Ascending aorta (tissue), 2 donors: ENCODE measurements at regions not wholly inside any gene's neighbourhood (a gene's known extent, or its start where the extent isn't known, plus 50 kb on each side); places are given as distances from the start of the nearest gene placed in this dataset.

Experiments used
- DNase-seq, 2 donors: peaks; one replicate each; pipeline ENCODE4 v3.0.0-alpha.2; 2019; ENCODE audit warnings: low spot score in 2 of 2
- H3K27ac ChIP-seq, 2 donors: fragments of 200-600 bp; sonication (generic); one replicate each; pipeline ENCODE4 v1.5.1; 2016 to 2017; ENCODE audit warnings: mild to moderate bottlenecking in 1 of 2
- H3K27me3 ChIP-seq: fragments of 200-600 bp; sonication (generic); one replicate; pipeline ENCODE4 v1.5.1; 2017
- H3K36me3 ChIP-seq, 2 donors: fragments of 200-600 bp; sonication (generic); one replicate each; pipeline ENCODE4 v1.5.1; 2016
- H3K4me1 ChIP-seq, 2 donors: fragments of 200-600 bp; sonication (generic); one replicate each; pipeline ENCODE4 v1.5.1; 2016 to 2017; ENCODE audit warnings: mild to moderate bottlenecking in 1 of 2
- H3K4me3 ChIP-seq, 2 donors: fragments of 200-600 bp; sonication (generic); one replicate each; pipeline ENCODE4 v1.5.1; 2016 to 2017; ENCODE audit warnings: mild to moderate bottlenecking in 1 of 2
- H3K9me3 ChIP-seq, 2 donors: fragments of 200-600 bp; sonication (generic); one replicate each; pipeline ENCODE4 v1.5.1; 2016
- CTCF ChIP-seq, 3 experiments: fragments of 200-600 bp in 2 of 3; fragments of 450-650 bp in 1 of 3; sonication (generic) in 2 of 3; IDR thresholded peaks; one replicate each; pipeline ENCODE4 v1.5.1; 2016 to 2019; ENCODE audit warnings: antibody characterized with exemption in 3 of 3, mild to moderate bottlenecking in 1 of 3, moderate library complexity in 1 of 3
- intact Hi-C: fragments of 100-400 bp; cut with DNase I; formaldehyde crosslinking; loops from one replicate; pipeline ENCODE4 v1.15.1; 2023

GRCh38 chr5:116674881-116675625 lies 100.4 kb upstream of the SEMA6A start:
- intact Hi-C loops: no loop called here
- H3K4me1 ChIP-seq: no peaks in the 10 kb centered on the region
- H3K27me3 ChIP-seq: no peaks in the 10 kb centered on the region
- TF ChIP-seq CTCF (IDR thresholded peaks at IDR 0.05): no peak
- no peaks in the 10 kb centered on the region for H3K36me3 ChIP-seq
- DNase-seq: no peak
- H3K9me3 ChIP-seq: no peaks in the 10 kb centered on the region
- no peak overlapping the region for H3K4me3 ChIP-seq
- H3K27ac ChIP-seq: no peak overlapping the region

- no peak for TF ChIP-seq CTCF (IDR thresholded peaks at IDR 0.05)
These were observed 98.8 kb upstream of the SEMA6A start for GRCh38 chr5:116673453-116673852.

GRCh38 chr5:116672203-116672602 lies 97.6 kb upstream of the SEMA6A start:
- Histone ChIP-seq H3K27me3 (no peaks in the 10 kb centered on the region), H3K36me3 (no peaks in the 10 kb centered on the region), H3K4me3 (no peak overlapping the region), H3K4me1 (no peaks in the 10 kb centered on the region), H3K9me3 (no peaks in the 10 kb centered on the region), H3K27ac (no peak overlapping the region)
- DNase-seq: no peak
- intact Hi-C loops: no loop called here
- TF ChIP-seq CTCF (IDR thresholded peaks at IDR 0.05): no peak

More at GRCh38 chr5:116673453-116673852, 98.8 kb upstream of the SEMA6A start:
- no peak overlapping the region for H3K27ac ChIP-seq
- no peak overlapping the region for H3K4me3 ChIP-seq
- H3K4me1 ChIP-seq: no peaks in the 10 kb centered on the region
- H3K27me3 ChIP-seq: no peaks in the 10 kb centered on the region
- DNase-seq: no peak
- intact Hi-C loops: no loop called here
- H3K9me3 ChIP-seq: no peaks in the 10 kb centered on the region
- no peaks in the 10 kb centered on the region for H3K36me3 ChIP-seq

- no peak for DNase-seq
These were observed 96.7 kb upstream of the SEMA6A start for GRCh38 chr5:116671211-116671736.

GRCh38 chr5:116669261-116670031 lies 94.8 kb upstream of the SEMA6A start:
- H3K27ac ChIP-seq: no peak overlapping the region

More at GRCh38 chr5:116671211-116671736, 96.7 kb upstream of the SEMA6A start:
- no peaks in the 10 kb centered on the region for H3K36me3 ChIP-seq
- TF ChIP-seq CTCF (IDR thresholded peaks at IDR 0.05): no peak
- intact Hi-C loops: no loop called here
- H3K4me3 ChIP-seq: no peak overlapping the region
- no peaks in the 10 kb centered on the region for H3K4me1 ChIP-seq
- H3K27ac ChIP-seq: no peak overlapping the region
- no peaks in the 10 kb centered on the region for H3K9me3 ChIP-seq
- H3K27me3 ChIP-seq: no peaks in the 10 kb centered on the region

More at GRCh38 chr5:116669261-116670031, 94.8 kb upstream of the SEMA6A start:
- no peaks in the 10 kb centered on the region for H3K4me1 ChIP-seq
- no peak overlapping the region for H3K4me3 ChIP-seq
- no peak for DNase-seq
- H3K36me3 ChIP-seq: no peaks in the 10 kb centered on the region
- no peaks in the 10 kb centered on the region for H3K9me3 ChIP-seq
- no peaks in the 10 kb centered on the region for H3K27me3 ChIP-seq
- TF ChIP-seq CTCF (IDR thresholded peaks at IDR 0.05): no peak
- intact Hi-C loops: no loop called here
